HG03571 (cell line): ENCODE measurements at regions not wholly inside any gene's neighbourhood (a gene's known extent, or its start where the extent isn't known, plus 50 kb on each side); places are given as distances from the start of the nearest gene placed in this dataset.

Experiments used
- ATAC-seq: cut with Tn5 transposase; IDR thresholded peaks from one replicate; pipeline ENCODE4 v1.9.1; 2021; ENCODE audit not compliant: unreplicated experiment

- ATAC-seq = no peak
Observed at GRCh38 chr3:188053710-188054380, 100.1 kb upstream of the LPP start.

DNA sequence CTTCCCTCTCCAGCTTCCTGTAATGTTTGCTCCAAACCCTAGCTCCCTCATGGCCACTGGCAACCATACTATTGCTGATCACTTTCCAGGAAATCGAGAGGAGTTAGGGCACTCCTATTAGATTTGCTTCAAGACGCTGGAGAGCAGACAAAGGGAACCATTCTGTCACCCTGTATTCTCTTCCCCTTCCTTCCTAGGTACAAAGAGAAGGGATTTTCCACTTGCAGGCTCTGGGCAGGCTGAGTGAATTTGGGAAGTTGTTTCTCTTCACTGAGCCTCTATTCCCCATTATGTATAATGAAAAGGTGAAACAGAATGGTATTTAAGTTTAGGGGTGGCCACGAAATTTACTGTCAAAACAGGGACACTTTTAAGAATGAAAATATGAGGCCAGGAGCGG lies 99.4 kb upstream of the LPP start:
- no peak for ATAC-seq

GRCh38 chr3:188055388-188055787 lies 98.6 kb upstream of the LPP start:
- no peak for ATAC-seq

DNA sequence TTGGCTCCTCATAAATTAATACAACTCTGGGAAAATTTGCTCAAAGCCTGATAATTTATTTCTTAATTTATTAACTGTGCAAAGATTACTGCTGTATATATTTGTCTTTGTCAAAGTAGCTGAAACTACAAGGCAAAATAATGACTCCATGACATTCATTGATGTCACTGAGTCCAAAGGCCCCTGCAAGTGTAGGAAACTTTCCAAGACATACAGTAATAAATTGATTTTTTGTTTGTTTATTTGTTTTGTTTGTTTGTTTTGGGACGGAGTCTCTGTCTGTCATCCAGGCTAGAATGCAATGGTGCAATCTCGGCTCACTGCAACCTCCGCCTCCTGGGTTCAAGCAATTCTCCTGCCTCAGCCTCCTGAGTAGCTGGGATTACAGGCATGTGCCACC lies 96.8 kb upstream of the LPP start:
- ATAC-seq = no peak

GRCh38 chr3:188058569-188059184 lies 95.3 kb upstream of the LPP start:
- no peak for ATAC-seq

DNA sequence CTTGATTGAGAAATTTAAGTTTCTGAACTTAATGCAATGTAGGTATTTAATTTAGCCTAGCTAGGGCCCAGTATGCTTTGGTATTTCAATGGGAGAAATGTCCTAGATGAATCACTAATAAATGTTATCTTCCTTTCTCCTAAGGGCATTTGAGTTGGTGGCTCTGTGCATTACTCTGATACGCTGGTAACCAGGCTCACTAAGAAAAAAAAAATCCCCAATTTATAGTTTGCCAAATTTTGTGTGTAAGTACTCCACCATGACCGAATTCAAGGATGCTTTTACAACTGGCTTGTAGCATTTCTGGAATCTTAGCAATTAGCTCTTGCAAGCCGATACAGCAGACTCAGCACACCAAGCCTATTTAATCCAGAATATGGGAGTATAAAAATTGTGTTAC lies 94.6 kb upstream of the LPP start:
- no peak for ATAC-seq

DNA sequence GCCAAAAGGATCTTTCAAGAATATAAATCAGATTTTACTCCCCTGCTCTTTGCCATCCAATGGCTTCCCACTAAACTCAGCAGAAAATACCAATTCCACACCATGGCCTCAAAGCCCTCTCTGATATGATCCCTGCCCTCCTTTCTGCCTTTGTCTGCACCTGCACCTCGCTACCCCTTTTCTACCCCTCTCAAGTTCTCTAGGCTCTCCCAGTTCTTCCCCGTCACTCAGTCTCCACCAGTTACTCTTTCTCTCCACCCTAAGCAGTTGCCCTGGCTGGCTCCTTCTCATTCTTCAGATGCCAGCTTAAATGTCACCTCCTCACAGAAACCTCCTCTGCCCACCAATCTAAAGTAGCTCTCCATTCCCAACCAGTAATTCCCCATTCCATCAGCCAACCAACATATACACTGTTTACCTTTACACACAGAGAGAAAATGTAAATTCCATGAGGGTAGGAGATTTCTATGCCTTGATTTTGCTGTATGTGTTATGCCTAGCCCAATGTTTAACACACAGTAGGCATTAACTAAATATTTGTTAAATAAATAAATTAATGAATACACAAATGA lies 93.6 kb upstream of the LPP start:
- ATAC-seq = no peak

DNA sequence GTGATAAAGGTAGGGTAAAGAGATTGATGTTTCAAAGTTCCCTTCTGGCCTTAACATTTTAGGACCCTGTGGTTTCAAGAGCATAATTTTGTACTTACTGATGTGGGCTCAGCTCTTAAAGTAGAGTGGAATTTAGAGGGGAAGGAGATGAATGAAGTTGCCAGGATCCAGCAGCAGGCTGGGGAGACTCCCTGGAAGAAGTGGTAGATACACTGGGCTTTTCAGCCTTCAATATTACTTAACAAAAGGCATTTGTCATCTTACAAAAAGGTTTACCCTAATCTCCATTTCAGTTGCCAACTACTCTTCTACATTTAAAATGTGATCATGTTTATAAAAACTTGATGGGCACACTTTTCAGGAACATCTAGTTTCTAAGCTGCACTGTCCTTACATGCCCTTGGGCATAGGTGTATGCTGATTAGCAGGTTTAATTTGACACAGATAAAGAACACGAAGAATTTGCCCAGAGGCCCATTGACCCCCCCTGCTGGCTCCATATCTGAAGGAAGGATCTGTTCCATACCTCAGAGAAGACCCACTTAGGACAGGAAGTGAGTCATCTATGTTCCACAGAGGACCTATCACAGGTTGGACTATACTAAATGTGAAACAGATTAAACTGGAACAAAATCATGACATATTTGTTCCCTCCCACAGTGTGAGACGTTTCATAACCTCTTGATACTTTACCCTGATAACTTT lies 93.0 kb upstream of the LPP start:
- no peak for ATAC-seq

DNA sequence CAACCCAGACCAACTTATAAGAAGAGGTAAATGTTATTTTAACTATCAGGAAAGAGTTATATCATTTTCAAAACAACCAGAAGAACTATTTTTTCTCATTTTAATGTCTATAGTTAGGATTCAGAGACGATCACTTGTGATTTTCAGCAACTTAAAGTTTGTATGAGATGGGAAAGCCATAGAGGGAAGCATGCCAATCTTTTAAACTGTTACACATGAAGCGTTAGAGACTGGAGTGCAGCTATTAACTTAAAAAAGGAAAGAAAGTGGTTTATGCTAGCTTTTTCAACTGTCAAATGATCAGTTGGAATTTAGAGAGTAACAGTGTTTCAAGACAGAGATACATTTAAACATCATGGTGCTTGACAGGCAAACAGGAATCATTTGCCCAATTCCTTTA lies 91.7 kb upstream of the LPP start:
- ATAC-seq = no peak

DNA sequence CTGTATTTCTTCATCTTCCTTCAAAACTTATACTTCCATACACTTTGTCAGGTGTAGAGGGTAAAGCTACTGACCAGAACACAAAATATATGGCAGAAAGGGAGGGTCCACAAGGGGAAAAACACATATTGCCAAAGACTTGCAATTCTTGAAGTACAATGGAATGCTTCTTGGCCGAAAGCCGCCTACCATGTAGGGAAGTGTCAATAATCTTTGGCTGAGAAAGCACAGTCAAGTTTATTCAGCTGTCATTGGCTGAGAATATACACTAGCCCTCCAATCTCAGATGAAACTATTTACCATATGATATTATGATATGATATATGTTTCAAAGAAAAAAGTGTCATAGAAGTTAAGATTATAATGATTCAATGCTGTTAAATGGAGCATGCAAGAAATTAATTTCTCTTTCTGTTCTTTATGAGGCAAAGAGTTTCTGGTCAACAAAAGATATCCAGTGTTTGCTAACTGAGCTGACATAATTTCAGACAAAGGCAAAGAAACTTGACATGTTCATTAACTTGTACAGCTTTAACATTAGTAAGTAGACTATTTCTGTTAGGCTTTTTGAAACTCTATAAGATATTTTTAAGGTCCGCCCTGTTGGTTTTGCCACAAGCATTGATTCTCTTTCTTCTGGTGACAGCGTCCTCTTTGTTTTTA lies 89.0 kb upstream of the LPP start:
- no peak for ATAC-seq

DNA sequence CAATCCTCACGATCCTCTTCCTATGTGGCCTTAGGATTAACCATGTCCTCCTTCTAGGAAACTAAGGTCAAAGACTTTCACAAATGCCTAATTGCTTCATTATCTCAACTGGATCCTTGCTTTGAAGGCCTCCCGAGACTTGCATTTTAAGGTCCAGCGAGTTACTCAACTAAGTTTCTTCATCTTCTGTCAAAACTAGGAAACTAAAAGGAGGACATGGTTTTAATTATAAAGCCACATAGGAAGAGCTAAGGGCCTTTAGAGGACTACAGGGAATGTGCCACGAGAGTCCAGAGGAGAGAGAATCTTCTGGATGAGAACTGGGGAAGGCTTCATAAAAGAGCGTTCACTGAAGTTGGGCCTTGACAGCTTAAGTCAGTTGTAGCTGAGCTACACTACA lies 87.8 kb upstream of the LPP start:
- no peak for ATAC-seq

DNA sequence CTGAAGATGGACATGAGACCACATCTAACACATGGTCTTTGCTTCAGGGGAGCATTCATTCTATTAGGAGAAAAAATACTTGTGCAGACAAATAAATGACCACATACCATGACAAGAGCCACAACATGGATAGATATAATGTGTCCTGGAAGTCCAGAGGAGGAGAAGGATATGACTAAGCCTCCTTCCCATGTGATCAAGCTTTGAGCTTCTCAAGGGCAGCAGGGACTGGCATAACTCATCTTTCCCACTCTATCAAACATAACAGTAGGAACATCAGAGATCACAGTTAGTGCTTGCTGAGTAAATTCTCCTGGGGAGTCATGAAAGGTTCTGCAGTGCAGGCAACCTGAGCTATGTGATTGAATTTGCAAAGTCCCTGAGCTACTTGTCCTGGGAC lies 86.0 kb upstream of the LPP start:
- no peak for ATAC-seq

DNA sequence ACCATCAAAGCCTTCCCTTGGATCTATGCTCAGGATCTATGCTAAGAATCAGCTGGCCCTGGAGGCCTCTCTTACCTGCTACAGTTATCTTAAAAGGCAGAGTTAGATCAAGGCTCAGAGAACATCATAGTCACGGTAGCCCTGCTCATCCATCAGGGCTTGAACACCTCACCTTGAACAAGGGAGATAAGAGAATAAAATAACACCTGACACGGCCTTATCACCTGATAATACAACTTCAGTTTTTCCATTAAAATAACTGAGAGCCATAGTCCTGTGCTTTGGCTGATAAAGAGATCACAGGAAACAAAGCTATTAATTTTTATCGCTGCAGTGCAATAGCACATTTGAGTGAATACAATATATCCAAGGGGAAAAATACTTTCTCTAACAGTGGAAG lies 85.6 kb upstream of the LPP start:
- no peak for ATAC-seq

GRCh38 chr3:188071636-188072035 lies 82.3 kb upstream of the LPP start:
- ATAC-seq = no peak

DNA sequence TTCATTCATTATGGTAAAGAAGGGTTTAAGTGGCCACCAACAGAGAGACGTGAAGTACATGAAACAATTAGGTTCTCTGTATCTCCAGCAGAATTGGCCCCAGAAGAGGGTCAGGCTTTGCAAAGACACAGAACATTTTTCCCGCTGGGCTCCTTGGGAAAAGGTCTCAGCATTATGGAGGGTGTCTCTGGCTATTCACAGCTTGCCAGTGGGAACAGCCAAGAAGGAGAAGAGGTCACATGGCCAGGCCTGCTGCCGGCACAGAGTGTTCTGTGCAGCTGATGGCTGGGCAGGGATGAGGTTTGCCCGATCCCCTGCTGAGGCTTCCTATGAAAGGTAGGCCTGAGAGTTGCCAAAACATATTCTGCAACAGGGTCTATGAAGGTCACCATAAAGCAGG lies 77.8 kb upstream of the LPP start:
- no peak for ATAC-seq

DNA sequence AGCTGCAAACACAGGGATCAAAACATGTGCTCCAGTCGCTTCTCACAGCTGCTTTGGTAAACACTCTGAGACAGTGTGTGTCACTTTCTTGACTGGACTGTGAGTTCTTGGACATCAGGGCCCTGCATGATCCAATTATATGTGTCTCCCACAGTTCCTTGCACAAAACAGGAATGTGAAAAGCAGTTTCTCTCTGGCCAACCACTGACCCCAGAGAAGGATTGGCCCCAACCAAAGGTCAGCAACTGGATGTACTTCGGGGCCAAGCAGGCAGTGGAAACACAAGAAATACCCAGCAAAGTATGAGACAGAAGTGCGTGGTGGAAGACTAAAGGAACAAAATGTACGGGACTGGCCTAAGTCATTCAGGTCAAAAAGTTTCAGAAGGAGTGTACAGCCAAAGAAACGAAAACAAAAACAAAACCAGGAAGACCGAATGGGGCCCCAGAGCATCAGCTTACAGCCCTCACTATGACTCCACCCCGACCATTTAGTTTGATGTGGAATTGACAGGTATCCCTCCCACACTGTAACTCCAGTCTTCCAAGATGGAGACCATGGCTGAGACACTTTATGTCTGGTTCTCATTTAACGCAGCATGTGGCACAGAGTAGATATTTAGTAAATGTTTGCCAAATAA lies 76.7 kb upstream of the LPP start:
- ATAC-seq = no peak

GRCh38 chr3:188080091-188080490 lies 73.9 kb upstream of the LPP start:
- ATAC-seq = no peak

DNA sequence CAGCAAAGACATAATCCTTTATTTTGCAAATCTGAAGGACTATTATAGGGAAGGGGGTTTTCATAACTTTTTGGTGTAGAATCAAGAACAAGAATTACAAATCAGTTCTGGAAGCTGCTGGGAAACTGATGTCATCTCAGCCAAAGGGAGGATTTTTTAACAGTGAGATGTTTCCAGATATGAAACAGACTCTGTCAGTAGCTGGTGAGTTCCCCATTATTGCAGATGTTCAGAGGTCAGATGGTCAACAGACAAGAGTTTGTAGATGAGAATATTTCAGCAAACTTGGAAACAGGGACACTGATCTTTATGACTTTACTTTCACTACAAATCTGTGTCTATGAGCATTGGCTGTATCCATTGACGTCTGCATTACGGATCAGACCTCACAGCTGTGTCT lies 71.9 kb upstream of the LPP start:
- ATAC-seq = no peak

DNA sequence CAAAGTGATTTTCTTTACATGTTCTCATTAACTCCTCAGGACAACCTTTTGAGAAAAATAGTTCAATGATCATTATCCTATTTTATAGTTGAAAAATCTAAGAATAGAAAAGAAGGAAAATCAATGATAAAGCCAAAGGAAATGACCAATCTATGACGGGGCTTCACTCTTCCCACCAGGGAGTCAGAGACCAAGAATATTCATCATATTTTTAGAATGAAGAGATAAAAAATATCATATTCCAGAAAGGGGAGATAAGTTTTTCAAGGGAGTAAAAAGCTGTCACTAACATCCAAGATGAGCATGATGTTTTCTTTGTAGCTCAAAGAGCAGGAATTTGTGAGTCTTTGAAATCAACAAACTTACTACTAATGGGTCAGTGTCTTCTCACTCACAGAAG lies 71.5 kb upstream of the LPP start:
- no peak for ATAC-seq

DNA sequence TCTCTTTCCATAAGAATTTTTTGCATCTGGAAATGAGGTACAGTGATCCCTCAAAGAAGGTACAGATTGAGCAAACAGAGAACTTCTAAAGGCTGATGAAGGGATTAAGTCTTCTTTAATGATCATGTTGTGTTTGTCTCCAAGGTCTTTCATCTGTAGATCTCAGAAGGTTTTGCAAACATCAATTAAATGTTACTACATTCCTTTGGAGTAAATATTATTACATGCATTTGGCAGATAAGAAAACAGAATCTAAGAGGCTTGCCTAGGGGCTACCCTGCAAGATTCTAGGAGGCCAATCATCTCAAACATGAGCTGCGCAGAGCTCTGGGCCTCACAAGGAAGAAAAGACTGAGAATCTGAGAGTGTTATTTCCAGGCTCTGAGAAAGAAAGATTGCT lies 70.9 kb upstream of the LPP start:
- ATAC-seq = no peak
